Endothelial cell of umbilical vein (primary cell): ENCODE measurements at regions not wholly inside any gene's neighbourhood (a gene's known extent, or its start where the extent isn't known, plus 50 kb on each side); places are given as distances from the start of the nearest gene placed in this dataset.

Experiments
- BruUV-seq: library from RNA; stranded (reverse); fragments of 400-500 nt; replicated peaks from 2 replicates; lab custom pipeline; 2021; lab: Mats Ljungman, UMichigan
- CTCF ChIA-PET: fragments of 300-600, 350-600 bp; sonication (Branson Sonifier 250); formaldehyde crosslinking; loops from one replicate; lab custom pipeline; 2021; ENCODE audit warnings: antibody characterized with exemption, inconsistent platforms; lab: Charles Lee
- POLR2A ChIA-PET: fragments of 300-600, 350-600 bp; sonication (Branson Sonifier 250); formaldehyde crosslinking; loops from one replicate; lab custom pipeline; 2021; ENCODE audit warnings: antibody characterized with exemption, inconsistent platforms; lab: Charles Lee
- DNase-seq: peaks from one replicate; pipeline ENCODE4 v3.0.0-alpha.2; 2011; ENCODE audit warnings: low read depth, low spot score
- FAIRE-seq: peaks from 2 replicates; lab custom pipeline; 2011; peaks lifted over from hg19 to GRCh38; lab: Jason Lieb, UNC
- H2AFZ ChIP-seq: 2 replicates; pipeline ENCODE4 v1.6.0; 2012; ENCODE audit warnings: low read depth, low read length, control low read depth, inconsistent platforms
- H3K27ac ChIP-seq: 2 replicates; pipeline ENCODE4 v1.5.1; 2011; ENCODE audit warnings: low read depth, mild to moderate bottlenecking, control low read depth, low read length, moderate library complexity; ENCODE audit not compliant: insufficient read depth
- H3K27me3 ChIP-seq, 2 experiments: 2 replicates each; pipeline versions ENCODE4 v1.6.0 to v1.6.1; 2011; ENCODE audit warnings: low read length in 2 of 2, mixed read lengths in 1 of 2; ENCODE audit not compliant: control insufficient read depth in 2 of 2, insufficient read depth in 2 of 2
- H3K36me3 ChIP-seq, 2 experiments: 2 replicates in 1 of 2; 3 replicates in 1 of 2; pipeline ENCODE4 v1.5.1; 2011; ENCODE audit warnings: low read length in 2 of 2, mild to moderate bottlenecking in 1 of 2, moderate library complexity in 1 of 2; ENCODE audit not compliant: control insufficient read depth in 2 of 2, insufficient read depth in 2 of 2; ENCODE audit errors: extremely low read depth in 1 of 2
- H3K4me1 ChIP-seq: 3 replicates; pipeline ENCODE4 v1.5.1; 2011; ENCODE audit warnings: mild to moderate bottlenecking, low read length; ENCODE audit not compliant: control insufficient read depth, insufficient read depth; ENCODE audit errors: extremely low read depth
- H3K4me2 ChIP-seq: 2 replicates; pipeline ENCODE4 v1.6.1; 2011; ENCODE audit warnings: low read length, control low read depth, mixed read lengths; ENCODE audit not compliant: insufficient read depth
- H3K4me3 ChIP-seq, 3 experiments: fragments of 200-600 bp in 1 of 3; sonication (generic), shearing (Covaris generic) in 1 of 3; replicated peaks in 1 of 3; 2 replicates each; pipeline ENCODE4 v1.5.1; 2011 to 2016; ENCODE audit warnings: control low read depth in 3 of 3, low read length in 3 of 3, mild to moderate bottlenecking in 2 of 3, inconsistent platforms in 1 of 3, low read depth in 1 of 3, moderate library complexity in 1 of 3; ENCODE audit not compliant: insufficient read depth in 1 of 3
- H3K79me2 ChIP-seq: 2 replicates; pipeline ENCODE4 v1.6.0; 2012; ENCODE audit warnings: low read length, inconsistent platforms; ENCODE audit not compliant: control insufficient read depth, insufficient read depth
- H3K9ac ChIP-seq: replicated peaks from 2 replicates; pipeline ENCODE3; 2011; ENCODE audit warnings: low read length, control low read depth; ENCODE audit not compliant: insufficient read depth; ENCODE audit errors: extremely low read depth
- H3K9me1 ChIP-seq: replicated peaks from 3 replicates; pipeline ENCODE4 v1.6.0; 2011; ENCODE audit warnings: mild to moderate bottlenecking, low read length; ENCODE audit not compliant: control insufficient read depth, insufficient read depth; ENCODE audit errors: extremely low read depth
- H3K9me3 ChIP-seq: replicated peaks from 2 replicates; pipeline ENCODE4 v1.5.1; 2012; ENCODE audit warnings: low read length, inconsistent platforms; ENCODE audit not compliant: control insufficient read depth, insufficient read depth
- H4K20me1 ChIP-seq: replicated peaks from 2 replicates; pipeline ENCODE3; 2011; ENCODE audit warnings: mild to moderate bottlenecking, low read length; ENCODE audit not compliant: control insufficient read depth, insufficient read depth; ENCODE audit errors: extremely low read depth
- CTCF ChIP-seq, 2 donors: IDR thresholded peaks; 1 replicate in 1 of 2; 2 replicates in 1 of 2; pipeline ENCODE4 v1.5.1; 2011; ENCODE audit warnings: low read length in 2 of 2, mild to moderate bottlenecking in 2 of 2, moderate library complexity in 2 of 2, control low read depth in 1 of 2, inconsistent platforms in 1 of 2, low read depth in 1 of 2; ENCODE audit not compliant: insufficient read depth in 1 of 2; ENCODE audit errors: extremely low read depth in 1 of 2
- EZH2 ChIP-seq: IDR thresholded peaks from 2 replicates; pipeline ENCODE4 v1.6.1; 2012; ENCODE audit warnings: borderline replicate concordance, low read depth, mild to moderate bottlenecking, moderate library complexity, low read length, inconsistent platforms; ENCODE audit not compliant: severe bottlenecking
- FOS ChIP-seq: IDR thresholded peaks from 2 replicates; pipeline ENCODE4 v1.6.1; 2011; ENCODE audit warnings: mild to moderate bottlenecking, low read length, moderate library complexity, borderline replicate concordance; ENCODE audit not compliant: insufficient read depth
- GATA2 ChIP-seq: IDR thresholded peaks from 2 replicates; pipeline ENCODE4 v1.7.0; 2011; ENCODE audit warnings: low read depth, mild to moderate bottlenecking, moderate library complexity, mixed read lengths, low read length; ENCODE audit not compliant: insufficient read length, insufficient read depth
- JUN ChIP-seq: IDR thresholded peaks from 2 replicates; pipeline ENCODE4 v1.6.1; 2011; ENCODE audit warnings: borderline replicate concordance, low read depth; ENCODE audit not compliant: insufficient read length, insufficient read depth
- MYC ChIP-seq: IDR thresholded peaks from one replicate; pipeline ENCODE4 v1.6.1; 2011; ENCODE audit warnings: mild to moderate bottlenecking, low read depth, low read length
- POLR2A ChIP-seq: IDR thresholded peaks from 2 replicates; pipeline ENCODE4 v1.6.1; 2012; ENCODE audit warnings: low read depth, mild to moderate bottlenecking, control low read depth, low read length
- POLR2AphosphoS5 ChIP-seq: IDR thresholded peaks from 2 replicates; pipeline ENCODE4 v1.6.1; 2012; ENCODE audit warnings: low read depth, mild to moderate bottlenecking, control low read depth, low read length, moderate library complexity; ENCODE audit not compliant: insufficient read depth
- dilution Hi-C: fragments of 300-500 bp; cut with MboI; formaldehyde crosslinking; loops from one replicate; pipeline ENCODE4 v1.15.0; 2019; ENCODE audit warnings: low sequenced_read_pairs; ENCODE audit not compliant: extremely low pct_ligation_motif_present
- intact Hi-C: fragments of 100-400 bp; cut with micrococcal nuclease; formaldehyde crosslinking; loops from one replicate; pipeline ENCODE4 v1.10.0; 2022
- TF ChIP-seq, protein P1 (sequence below): IDR thresholded peaks from 2 replicates; pipeline ENCODE4 v1.6.1; 2011; ENCODE audit not compliant: insufficient read depth, insufficient read length

- Histone ChIP-seq H3K4me2 (no peak overlapping the region), H3K27me3 (no peaks in the 10 kb centered on the region), H4K20me1 (no peaks in the 10 kb centered on the region), H3K27ac (no peak overlapping the region), H3K4me3 (no peak overlapping the region), H3K4me1 (no peaks in the 10 kb centered on the region), H3K9me1 (no peaks in the 10 kb centered on the region), H2AFZ (no peak overlapping the region), H3K36me3 (no peaks in the 10 kb centered on the region), H3K79me2 (no peaks in the 10 kb centered on the region), H3K9ac (no peak overlapping the region), H3K9me3 (peaks cover 5% of the 10 kb centered on the region)
- DNase-seq: no peak
- dilution Hi-C loops: no loop called here
- ChIA-PET CTCF (no interaction called here), POLR2A (no interaction called here)
- intact Hi-C loops: no loop called here
- BruUV-seq: no TSS peak
- FAIRE-seq: no peak
- no peak for TF ChIP-seq JUN
- TF ChIP-seq EZH2: no peak
- no peak for TF ChIP-seq MYC
- TF ChIP-seq FOS: no peak
- TF ChIP-seq GATA2: no peak
- TF ChIP-seq, protein P1, sequence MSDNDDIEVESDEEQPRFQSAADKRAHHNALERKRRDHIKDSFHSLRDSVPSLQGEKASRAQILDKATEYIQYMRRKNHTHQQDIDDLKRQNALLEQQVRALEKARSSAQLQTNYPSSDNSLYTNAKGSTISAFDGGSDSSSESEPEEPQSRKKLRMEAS: no peak
- TF ChIP-seq POLR2A: no peak
- TF ChIP-seq POLR2AphosphoS5: no peak
- TF ChIP-seq CTCF (IDR thresholded peaks at IDR 0.05; ENCODE audit: extremely low read depth in 1 of 2, insufficient read depth in 1 of 2, low read depth in 1 of 2, low read length in 2 of 2): no peak
Measured at GRCh38 chr20:19098117-19098516, 114.3 kb upstream of the SLC24A3 start.
